ENCODE measurements at regions not wholly inside any gene's neighbourhood (a gene's known extent, or its start where the extent isn't known, plus 50 kb on each side); places are given as distances from the start of the nearest gene placed in this dataset.

DNA sequence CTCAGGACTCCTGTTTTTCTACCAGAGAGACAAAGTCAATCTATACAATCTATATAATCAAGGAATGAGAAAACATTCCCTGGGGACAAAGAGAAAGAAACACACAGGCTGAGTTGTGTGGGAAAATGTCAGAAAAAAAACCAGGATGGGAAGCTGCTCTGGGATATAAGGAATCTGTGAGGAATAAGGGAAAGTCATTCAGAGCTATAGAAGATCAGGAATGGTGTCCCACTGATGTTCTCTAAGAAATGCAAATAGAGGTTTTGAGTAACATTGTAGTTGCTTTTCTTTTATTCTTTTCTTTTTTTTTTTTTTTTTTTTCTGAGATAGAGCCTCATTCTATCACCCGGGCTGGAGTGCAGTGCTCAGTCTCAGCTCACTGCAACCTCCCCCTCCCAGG lies 605.9 kb upstream of the KLF4 start:
- H3K4me2 ChIP-seq (replicated peaks; ENCODE audit: low read depth, low read length, poor library complexity, severe bottlenecking), result no peak overlapping the region
- Mint-ChIP-seq H3K4me1 (no peaks in the 10 kb centered on the region), H3K27me3 (peaks cover 4% of the 10 kb centered on the region), H3K27ac (no peak overlapping the region), H3K4me3 (no peak overlapping the region), H3K9me3 (ENCODE audit: insufficient read depth) (no peaks in the 10 kb centered on the region)
- ATAC-seq (ENCODE audit: low read depth), result no peak
- H3K27ac ChIP-seq (ENCODE audit: low read length in 2 of 2), result no peak overlapping the region
- H4K20me1 ChIP-seq (ENCODE audit: control insufficient read depth, insufficient read depth, low read length, poor library complexity, severe bottlenecking), result no peaks in the 10 kb centered on the region
- no peaks in the 10 kb centered on the region for H3K9me3 ChIP-seq (ENCODE audit: control extremely low read depth in 1 of 3, control insufficient read depth in 2 of 3, insufficient read depth in 1 of 3, low read length in 2 of 3)
- no peak for TF ChIP-seq EZH2 (IDR thresholded peaks at IDR 0.05; ENCODE audit: borderline replicate concordance, insufficient read depth, low read depth, low read length, poor library complexity, severe bottlenecking)
- TF ChIP-seq, protein P1, sequence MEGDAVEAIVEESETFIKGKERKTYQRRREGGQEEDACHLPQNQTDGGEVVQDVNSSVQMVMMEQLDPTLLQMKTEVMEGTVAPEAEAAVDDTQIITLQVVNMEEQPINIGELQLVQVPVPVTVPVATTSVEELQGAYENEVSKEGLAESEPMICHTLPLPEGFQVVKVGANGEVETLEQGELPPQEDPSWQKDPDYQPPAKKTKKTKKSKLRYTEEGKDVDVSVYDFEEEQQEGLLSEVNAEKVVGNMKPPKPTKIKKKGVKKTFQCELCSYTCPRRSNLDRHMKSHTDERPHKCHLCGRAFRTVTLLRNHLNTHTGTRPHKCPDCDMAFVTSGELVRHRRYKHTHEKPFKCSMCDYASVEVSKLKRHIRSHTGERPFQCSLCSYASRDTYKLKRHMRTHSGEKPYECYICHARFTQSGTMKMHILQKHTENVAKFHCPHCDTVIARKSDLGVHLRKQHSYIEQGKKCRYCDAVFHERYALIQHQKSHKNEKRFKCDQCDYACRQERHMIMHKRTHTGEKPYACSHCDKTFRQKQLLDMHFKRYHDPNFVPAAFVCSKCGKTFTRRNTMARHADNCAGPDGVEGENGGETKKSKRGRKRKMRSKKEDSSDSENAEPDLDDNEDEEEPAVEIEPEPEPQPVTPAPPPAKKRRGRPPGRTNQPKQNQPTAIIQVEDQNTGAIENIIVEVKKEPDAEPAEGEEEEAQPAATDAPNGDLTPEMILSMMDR (IDR thresholded peaks at IDR 0.05), result no peak
- POLR2A ChIA-PET, result no interaction called here
- no peak overlapping the region for H3K9ac ChIP-seq (ENCODE audit: low read length)
- CTCF ChIA-PET, result no interaction called here
- no CpG with 5 or more reads among the region's 1 CpG for WGBS (ENCODE audit: insufficient coverage)
- DNase-seq, result no peak
- no peaks in the 10 kb centered on the region for H3K4me1 ChIP-seq (ENCODE audit: control insufficient read depth in 2 of 2, insufficient read depth in 2 of 2, low read length in 2 of 2)
- H2AFZ ChIP-seq (ENCODE audit: insufficient read depth, low read depth, low read length, poor library complexity, severe bottlenecking), result no peak overlapping the region
- no peaks in the 10 kb centered on the region for H3K27me3 ChIP-seq (replicated peaks in 1 of 4; ENCODE audit: control extremely low read depth in 1 of 4, control insufficient read depth in 3 of 4, insufficient read depth in 4 of 4, low read length in 3 of 4)
- no peak overlapping the region for H3K4me3 ChIP-seq (ENCODE audit: control extremely low read depth in 1 of 5, extremely low read depth in 1 of 5, insufficient read depth in 1 of 5, low read depth in 2 of 5, low read length in 4 of 5)
- intact Hi-C loops (cut with micrococcal nuclease), result no loop called here
- H3K79me2 ChIP-seq (ENCODE audit: control insufficient read depth, insufficient read depth, low read length), result no peaks in the 10 kb centered on the region
- H3K36me3 ChIP-seq (replicated peaks in 1 of 2; ENCODE audit: control extremely low read depth in 1 of 2, control insufficient read depth in 1 of 2, extremely low read depth in 1 of 2, insufficient read depth in 2 of 2, low read length in 1 of 2), result no peaks in the 10 kb centered on the region

DNA sequence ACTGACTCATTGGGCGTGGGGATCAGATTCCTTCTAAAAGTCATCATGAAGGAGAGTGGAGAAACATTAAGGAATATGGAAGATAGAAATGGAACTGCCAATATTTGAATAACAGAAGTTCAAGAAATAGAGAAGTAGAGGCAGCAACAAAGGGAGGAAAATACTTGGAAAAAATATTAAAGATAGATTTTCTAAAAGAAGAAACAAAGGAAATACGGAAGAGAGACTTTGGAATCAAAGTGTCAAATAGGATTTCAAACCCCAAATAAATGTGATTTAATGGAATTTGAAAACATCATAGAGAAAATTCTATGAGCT lies 605.1 kb upstream of the KLF4 start:
- ChIA-PET CTCF (no interaction called here), POLR2A (no interaction called here)
- no peaks in the 10 kb centered on the region for H3K27me3 ChIP-seq (replicated peaks in 1 of 4; ENCODE audit: control extremely low read depth in 1 of 4, control insufficient read depth in 3 of 4, insufficient read depth in 4 of 4, low read length in 3 of 4)
- H2AFZ ChIP-seq (ENCODE audit: insufficient read depth, low read depth, low read length, poor library complexity, severe bottlenecking), result no peak overlapping the region
- no peaks in the 10 kb centered on the region for H3K4me1 Mint-ChIP-seq
- H3K27ac Mint-ChIP-seq, result no peak overlapping the region
- H3K4me1 ChIP-seq (ENCODE audit: control insufficient read depth in 2 of 2, insufficient read depth in 2 of 2, low read length in 2 of 2), result no peaks in the 10 kb centered on the region
- H3K4me3 ChIP-seq (ENCODE audit: control extremely low read depth in 1 of 5, extremely low read depth in 1 of 5, insufficient read depth in 1 of 5, low read depth in 2 of 5, low read length in 4 of 5), result no peak overlapping the region
- WGBS (ENCODE audit: insufficient coverage), result no CpG with 5 or more reads among the region's 2 CpGs
- H3K36me3 ChIP-seq (replicated peaks in 1 of 2; ENCODE audit: control extremely low read depth in 1 of 2, control insufficient read depth in 1 of 2, extremely low read depth in 1 of 2, insufficient read depth in 2 of 2, low read length in 1 of 2), result no peaks in the 10 kb centered on the region
- H4K20me1 ChIP-seq (ENCODE audit: control insufficient read depth, insufficient read depth, low read length, poor library complexity, severe bottlenecking), result no peaks in the 10 kb centered on the region
- no peak for DNase-seq
- H3K27ac ChIP-seq (ENCODE audit: low read length in 2 of 2), result no peak overlapping the region
- no peaks in the 10 kb centered on the region for H3K9me3 ChIP-seq (ENCODE audit: control extremely low read depth in 1 of 3, control insufficient read depth in 2 of 3, insufficient read depth in 1 of 3, low read length in 2 of 3)
- ATAC-seq (ENCODE audit: low read depth), result no peak
- intact Hi-C loops (cut with micrococcal nuclease), result no loop called here
- TF ChIP-seq, protein P1 (IDR thresholded peaks at IDR 0.05), result no peak
- TF ChIP-seq EZH2 (IDR thresholded peaks at IDR 0.05; ENCODE audit: borderline replicate concordance, insufficient read depth, low read depth, low read length, poor library complexity, severe bottlenecking), result no peak
- H3K4me3 Mint-ChIP-seq, result no peak overlapping the region
- H3K27me3 Mint-ChIP-seq, result peaks cover 3% of the 10 kb centered on the region
- H3K4me2 ChIP-seq (replicated peaks; ENCODE audit: low read depth, low read length, poor library complexity, severe bottlenecking), result no peak overlapping the region
- no peaks in the 10 kb centered on the region for H3K79me2 ChIP-seq (ENCODE audit: control insufficient read depth, insufficient read depth, low read length)
- no peak overlapping the region for H3K9ac ChIP-seq (ENCODE audit: low read length)
- no peaks in the 10 kb centered on the region for H3K9me3 Mint-ChIP-seq (ENCODE audit: insufficient read depth)

All from B cell (primary cell).